Mammary epithelial cell (primary cell): ENCODE measurements at regions not wholly inside any gene's neighbourhood (a gene's known extent, or its start where the extent isn't known, plus 50 kb on each side); places are given as distances from the start of the nearest gene placed in this dataset.

Experiments used
- EZH2 ChIP-seq: IDR thresholded peaks from 2 replicates; pipeline ENCODE4 v1.6.1; 2012; ENCODE audit warnings: low read length, inconsistent platforms, borderline replicate concordance
- TF ChIP-seq, protein P1 (sequence below), 2 donors: IDR thresholded peaks in 1 of 2; conservative IDR thresholded peaks in 1 of 2; 2 replicates each; pipeline ENCODE4 v1.5.1; 2011 to 2012; ENCODE audit warnings: inconsistent platforms in 2 of 2, low read length in 2 of 2, mild to moderate bottlenecking in 2 of 2, control low read depth in 1 of 2, low read depth in 1 of 2; ENCODE audit not compliant: insufficient read depth in 1 of 2; ENCODE audit errors: extremely low read depth in 1 of 2

DNA sequence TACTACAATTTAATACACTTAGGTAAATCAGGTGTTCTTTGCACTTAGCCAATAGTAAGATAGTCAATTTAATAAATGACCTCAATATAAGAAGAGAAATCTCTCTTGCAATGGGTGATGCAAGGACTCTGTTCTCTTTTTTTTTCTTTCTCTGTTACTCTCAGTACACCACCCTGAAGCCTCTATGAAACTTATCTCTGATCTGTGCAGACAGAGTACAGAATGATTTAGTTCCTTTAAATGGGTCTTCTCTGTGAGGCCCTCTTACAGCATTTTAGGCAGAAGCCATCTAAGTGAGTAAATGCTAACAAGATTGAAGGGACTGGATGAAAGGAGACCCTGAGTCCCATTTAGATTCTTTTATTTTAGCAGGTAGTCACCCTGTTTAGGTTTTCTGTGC lies 312.8 kb downstream of the RFPL4B start:
- TF ChIP-seq, protein P1, sequence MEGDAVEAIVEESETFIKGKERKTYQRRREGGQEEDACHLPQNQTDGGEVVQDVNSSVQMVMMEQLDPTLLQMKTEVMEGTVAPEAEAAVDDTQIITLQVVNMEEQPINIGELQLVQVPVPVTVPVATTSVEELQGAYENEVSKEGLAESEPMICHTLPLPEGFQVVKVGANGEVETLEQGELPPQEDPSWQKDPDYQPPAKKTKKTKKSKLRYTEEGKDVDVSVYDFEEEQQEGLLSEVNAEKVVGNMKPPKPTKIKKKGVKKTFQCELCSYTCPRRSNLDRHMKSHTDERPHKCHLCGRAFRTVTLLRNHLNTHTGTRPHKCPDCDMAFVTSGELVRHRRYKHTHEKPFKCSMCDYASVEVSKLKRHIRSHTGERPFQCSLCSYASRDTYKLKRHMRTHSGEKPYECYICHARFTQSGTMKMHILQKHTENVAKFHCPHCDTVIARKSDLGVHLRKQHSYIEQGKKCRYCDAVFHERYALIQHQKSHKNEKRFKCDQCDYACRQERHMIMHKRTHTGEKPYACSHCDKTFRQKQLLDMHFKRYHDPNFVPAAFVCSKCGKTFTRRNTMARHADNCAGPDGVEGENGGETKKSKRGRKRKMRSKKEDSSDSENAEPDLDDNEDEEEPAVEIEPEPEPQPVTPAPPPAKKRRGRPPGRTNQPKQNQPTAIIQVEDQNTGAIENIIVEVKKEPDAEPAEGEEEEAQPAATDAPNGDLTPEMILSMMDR (conservative IDR thresholded peaks at IDR 0.05 in 1 of 2, IDR thresholded peaks at IDR 0.05 in 1 of 2; ENCODE audit: extremely low read depth in 1 of 2, insufficient read depth in 1 of 2, low read depth in 1 of 2, low read length in 2 of 2) = no peak
- no peak for TF ChIP-seq EZH2
